GM23338 (cell line): ENCODE measurements at regions not wholly inside any gene's neighbourhood (a gene's known extent, or its start where the extent isn't known, plus 50 kb on each side); places are given as distances from the start of the nearest gene placed in this dataset.

Source experiments
- CREB1 ChIP-seq: fragments of 250-450 bp; sonication (Bioruptor Pico); IDR thresholded peaks from 2 replicates; pipeline ENCODE4 v1.5.0; 2020; ENCODE audit warnings: low read depth, mild to moderate bottlenecking, moderate library complexity
- CTCF ChIP-seq, 2 experiments: fragments of 200-600 bp in 1 of 2; sonication (generic) in 1 of 2; conservative IDR thresholded peaks; 2 replicates each; pipeline versions ENCODE4 v1.5.1 to v1.6.1; 2016 to 2017; ENCODE audit warnings: antibody characterized with exemption in 2 of 2, low read depth in 2 of 2, mild to moderate bottlenecking in 2 of 2, moderate library complexity in 1 of 2
- ETS1 ChIP-seq: IDR thresholded peaks from 2 replicates; pipeline ENCODE4 v1.6.1; 2016; ENCODE audit warnings: antibody characterized with exemption
- EZH2 ChIP-seq: fragments of 200-600 bp; sonication (generic); IDR thresholded peaks from one replicate; pipeline ENCODE4 v1.8.0; 2017; ENCODE audit warnings: antibody characterized with exemption, mild to moderate bottlenecking, low read depth; ENCODE audit not compliant: unreplicated experiment
- EZH2phosphoT487 ChIP-seq: fragments of 200-600 bp; sonication (generic); IDR thresholded peaks from one replicate; pipeline ENCODE4 v1.8.1; 2018; ENCODE audit warnings: antibody characterized with exemption; ENCODE audit not compliant: unreplicated experiment
- JUNB ChIP-seq: IDR thresholded peaks from one replicate; pipeline ENCODE4 v1.6.1; 2016; ENCODE audit warnings: antibody characterized with exemption; ENCODE audit not compliant: unreplicated experiment
- NANOG ChIP-seq: IDR thresholded peaks from 2 replicates; pipeline ENCODE4 v1.6.1; 2016; ENCODE audit warnings: antibody characterized with exemption, borderline replicate concordance
- POLR2AphosphoS5 ChIP-seq: IDR thresholded peaks from 2 replicates; pipeline ENCODE4 v1.6.1; 2016; ENCODE audit warnings: antibody characterized with exemption, low read depth
- REST ChIP-seq: IDR thresholded peaks from one replicate; pipeline ENCODE4 v1.6.1; 2018; ENCODE audit warnings: antibody characterized with exemption; ENCODE audit not compliant: unreplicated experiment
- STAT1 ChIP-seq: IDR thresholded peaks from one replicate; pipeline ENCODE4 v1.6.1; 2016; ENCODE audit warnings: antibody characterized with exemption; ENCODE audit not compliant: unreplicated experiment
- ZNF114 ChIP-seq: fragments of 250-450 bp; sonication (Bioruptor Pico); IDR thresholded peaks from 2 replicates; pipeline ENCODE4 v1.5.0; 2020; ENCODE audit warnings: mild to moderate bottlenecking, moderate library complexity
- ZNF331 ChIP-seq: fragments of 250-450 bp; sonication (Bioruptor Pico); IDR thresholded peaks from 2 replicates; pipeline ENCODE4 v1.5.0; 2020; ENCODE audit warnings: low read depth, mild to moderate bottlenecking, moderate library complexity
- ZNF462 ChIP-seq: fragments of 250-450 bp; sonication (Bioruptor Pico); IDR thresholded peaks from 2 replicates; pipeline ENCODE4 v1.5.0; 2020; ENCODE audit warnings: mild to moderate bottlenecking, moderate library complexity

GRCh38 chr6:81826784-81827183 lies 74.3 kb upstream of the TENT5A start:
- TF ChIP-seq POLR2AphosphoS5 (no peak), CTCF (conservative IDR thresholded peaks at IDR 0.05; ENCODE audit: low read depth in 2 of 2) (no peak), REST (no peak), CREB1 (CRISPR knock-in tag) (no peak), EZH2 (no peak), JUNB (no peak), ZNF331 (CRISPR knock-in tag) (no peak), STAT1 (no peak), EZH2phosphoT487 (no peak), NANOG (no peak), ETS1 (no peak), ZNF462 (CRISPR knock-in tag) (no peak), ZNF114 (CRISPR knock-in tag) (no peak)
